ENCODE measurements at regions not wholly inside any gene's neighbourhood (a gene's known extent, or its start where the extent isn't known, plus 50 kb on each side); places are given as distances from the start of the nearest gene placed in this dataset.

- TF ChIP-seq CTCF (IDR thresholded peaks at IDR 0.05): no peak
- no peak for TF ChIP-seq POLR2A (IDR thresholded peaks at IDR 0.05)
Measured at GRCh38 chr20:4606051-4606450, 80.2 kb upstream of the PRNP start.

Data from lower leg skin (tissue), 3 donors.